Transverse colon (tissue), 4 donors: ENCODE measurements at regions not wholly inside any gene's neighbourhood (a gene's known extent, or its start where the extent isn't known, plus 50 kb on each side); places are given as distances from the start of the nearest gene placed in this dataset.

Experiments used
- CTCF ChIP-seq, 5 experiments: fragments of 200-600 bp in 3 of 5; fragments of 450-650 bp in 2 of 5; sonication (generic) in 3 of 5; IDR thresholded peaks; 1 replicate in 2 of 5; 2 replicates in 3 of 5; pipeline ENCODE4 v1.5.1; 2016 to 2017; ENCODE audit warnings: antibody characterized with exemption in 5 of 5, inconsistent platforms in 3 of 5, mild to moderate bottlenecking in 2 of 5, moderate library complexity in 1 of 5
- POLR2AphosphoS5 ChIP-seq, 3 donors: sonication (generic); formaldehyde crosslinking; IDR thresholded peaks; one replicate each; pipeline ENCODE4 v1.6.1; 2016; ENCODE audit warnings: antibody characterized with exemption in 3 of 3

- TF ChIP-seq CTCF (IDR thresholded peaks at IDR 0.05) (no peak), POLR2AphosphoS5 (IDR thresholded peaks at IDR 0.05) (no peak)
These were observed 57.5 kb upstream of the PARM1 start for GRCh38 chr4:74875451-74875850.
